ENCODE measurements at regions not wholly inside any gene's neighbourhood (a gene's known extent, or its start where the extent isn't known, plus 50 kb on each side); places are given as distances from the start of the nearest gene placed in this dataset.

- TF ChIP-seq, protein P1, sequence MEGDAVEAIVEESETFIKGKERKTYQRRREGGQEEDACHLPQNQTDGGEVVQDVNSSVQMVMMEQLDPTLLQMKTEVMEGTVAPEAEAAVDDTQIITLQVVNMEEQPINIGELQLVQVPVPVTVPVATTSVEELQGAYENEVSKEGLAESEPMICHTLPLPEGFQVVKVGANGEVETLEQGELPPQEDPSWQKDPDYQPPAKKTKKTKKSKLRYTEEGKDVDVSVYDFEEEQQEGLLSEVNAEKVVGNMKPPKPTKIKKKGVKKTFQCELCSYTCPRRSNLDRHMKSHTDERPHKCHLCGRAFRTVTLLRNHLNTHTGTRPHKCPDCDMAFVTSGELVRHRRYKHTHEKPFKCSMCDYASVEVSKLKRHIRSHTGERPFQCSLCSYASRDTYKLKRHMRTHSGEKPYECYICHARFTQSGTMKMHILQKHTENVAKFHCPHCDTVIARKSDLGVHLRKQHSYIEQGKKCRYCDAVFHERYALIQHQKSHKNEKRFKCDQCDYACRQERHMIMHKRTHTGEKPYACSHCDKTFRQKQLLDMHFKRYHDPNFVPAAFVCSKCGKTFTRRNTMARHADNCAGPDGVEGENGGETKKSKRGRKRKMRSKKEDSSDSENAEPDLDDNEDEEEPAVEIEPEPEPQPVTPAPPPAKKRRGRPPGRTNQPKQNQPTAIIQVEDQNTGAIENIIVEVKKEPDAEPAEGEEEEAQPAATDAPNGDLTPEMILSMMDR (conservative IDR thresholded peaks at IDR 0.05 in 1 of 2, IDR thresholded peaks at IDR 0.05 in 1 of 2; ENCODE audit: low read depth in 1 of 2, low read length in 2 of 2), result no peak
- no peak for TF ChIP-seq EZH2 (IDR thresholded peaks at IDR 0.05; ENCODE audit: low read length, missing control alignments)
These were observed 592.6 kb downstream of the TBC1D4 start for GRCh38 chr13:74889321-74889720.

Data from fibroblast of lung (primary cell).